ENCODE measurements at regions not wholly inside any gene's neighbourhood (a gene's known extent, or its start where the extent isn't known, plus 50 kb on each side); places are given as distances from the start of the nearest gene placed in this dataset.

DNA sequence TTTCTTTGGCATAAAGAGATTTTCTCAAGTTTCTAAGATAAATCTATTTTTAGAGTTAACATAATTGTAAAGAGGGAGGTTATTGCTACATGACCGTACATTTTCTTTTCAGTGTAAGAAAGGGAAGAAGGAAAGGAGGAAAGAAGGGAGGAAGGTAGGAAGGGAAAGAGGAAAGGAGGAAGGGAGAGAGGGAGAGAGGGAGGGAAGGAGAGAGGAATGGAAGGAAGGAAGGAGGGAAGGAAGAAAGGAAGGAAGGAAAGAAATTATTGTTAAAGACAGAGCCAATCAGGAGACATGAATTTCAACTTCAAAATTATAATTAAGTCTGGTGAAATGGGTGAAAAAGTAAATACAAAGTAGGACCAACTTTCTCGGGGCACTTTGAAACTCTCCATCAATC lies 197.6 kb downstream of the SNCA start:
- H3K27me3 ChIP-seq (replicated peaks in 1 of 4; ENCODE audit: control extremely low read depth in 1 of 4, control insufficient read depth in 3 of 4, insufficient read depth in 4 of 4, low read length in 3 of 4): no peaks in the 10 kb centered on the region
- no peak for TF ChIP-seq EZH2 (IDR thresholded peaks at IDR 0.05; ENCODE audit: borderline replicate concordance, insufficient read depth, low read depth, low read length, poor library complexity, severe bottlenecking)
- TF ChIP-seq, protein P1, sequence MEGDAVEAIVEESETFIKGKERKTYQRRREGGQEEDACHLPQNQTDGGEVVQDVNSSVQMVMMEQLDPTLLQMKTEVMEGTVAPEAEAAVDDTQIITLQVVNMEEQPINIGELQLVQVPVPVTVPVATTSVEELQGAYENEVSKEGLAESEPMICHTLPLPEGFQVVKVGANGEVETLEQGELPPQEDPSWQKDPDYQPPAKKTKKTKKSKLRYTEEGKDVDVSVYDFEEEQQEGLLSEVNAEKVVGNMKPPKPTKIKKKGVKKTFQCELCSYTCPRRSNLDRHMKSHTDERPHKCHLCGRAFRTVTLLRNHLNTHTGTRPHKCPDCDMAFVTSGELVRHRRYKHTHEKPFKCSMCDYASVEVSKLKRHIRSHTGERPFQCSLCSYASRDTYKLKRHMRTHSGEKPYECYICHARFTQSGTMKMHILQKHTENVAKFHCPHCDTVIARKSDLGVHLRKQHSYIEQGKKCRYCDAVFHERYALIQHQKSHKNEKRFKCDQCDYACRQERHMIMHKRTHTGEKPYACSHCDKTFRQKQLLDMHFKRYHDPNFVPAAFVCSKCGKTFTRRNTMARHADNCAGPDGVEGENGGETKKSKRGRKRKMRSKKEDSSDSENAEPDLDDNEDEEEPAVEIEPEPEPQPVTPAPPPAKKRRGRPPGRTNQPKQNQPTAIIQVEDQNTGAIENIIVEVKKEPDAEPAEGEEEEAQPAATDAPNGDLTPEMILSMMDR (IDR thresholded peaks at IDR 0.05): no peak
- no peaks in the 10 kb centered on the region for H3K79me2 ChIP-seq (ENCODE audit: control insufficient read depth, insufficient read depth, low read length)
- no peak overlapping the region for H3K9ac ChIP-seq (ENCODE audit: low read length)
- Mint-ChIP-seq H3K27me3 (no peaks in the 10 kb centered on the region), H3K9me3 (ENCODE audit: insufficient read depth) (no peaks in the 10 kb centered on the region), H3K4me1 (no peaks in the 10 kb centered on the region), H3K27ac (no peak overlapping the region), H3K4me3 (no peak overlapping the region)
- no peak for ATAC-seq (ENCODE audit: low read depth)
- no peaks in the 10 kb centered on the region for H4K20me1 ChIP-seq (ENCODE audit: control insufficient read depth, insufficient read depth, low read length, poor library complexity, severe bottlenecking)
- no peak overlapping the region for H3K27ac ChIP-seq (ENCODE audit: low read length in 2 of 2)
- DNase-seq: no peak
- CTCF ChIA-PET: no interaction called here
- no peak overlapping the region for H2AFZ ChIP-seq (ENCODE audit: insufficient read depth, low read depth, low read length, poor library complexity, severe bottlenecking)
- H3K4me2 ChIP-seq (replicated peaks; ENCODE audit: low read depth, low read length, poor library complexity, severe bottlenecking): no peak overlapping the region
- no peaks in the 10 kb centered on the region for H3K36me3 ChIP-seq (replicated peaks in 1 of 2; ENCODE audit: control extremely low read depth in 1 of 2, control insufficient read depth in 1 of 2, extremely low read depth in 1 of 2, insufficient read depth in 2 of 2, low read length in 1 of 2)
- no peaks in the 10 kb centered on the region for H3K4me1 ChIP-seq (ENCODE audit: control insufficient read depth in 2 of 2, insufficient read depth in 2 of 2, low read length in 2 of 2)
- intact Hi-C loops (cut with micrococcal nuclease): no loop called here
- no peaks in the 10 kb centered on the region for H3K9me3 ChIP-seq (ENCODE audit: control extremely low read depth in 1 of 3, control insufficient read depth in 2 of 3, insufficient read depth in 1 of 3, low read length in 2 of 3)
- POLR2A ChIA-PET: no interaction called here
- no peak overlapping the region for H3K4me3 ChIP-seq (ENCODE audit: control extremely low read depth in 1 of 5, extremely low read depth in 1 of 5, insufficient read depth in 1 of 5, low read depth in 2 of 5, low read length in 4 of 5)
- 100% methylated on average over 1 of the region's 2 CpGs for WGBS (ENCODE audit: insufficient coverage)

DNA sequence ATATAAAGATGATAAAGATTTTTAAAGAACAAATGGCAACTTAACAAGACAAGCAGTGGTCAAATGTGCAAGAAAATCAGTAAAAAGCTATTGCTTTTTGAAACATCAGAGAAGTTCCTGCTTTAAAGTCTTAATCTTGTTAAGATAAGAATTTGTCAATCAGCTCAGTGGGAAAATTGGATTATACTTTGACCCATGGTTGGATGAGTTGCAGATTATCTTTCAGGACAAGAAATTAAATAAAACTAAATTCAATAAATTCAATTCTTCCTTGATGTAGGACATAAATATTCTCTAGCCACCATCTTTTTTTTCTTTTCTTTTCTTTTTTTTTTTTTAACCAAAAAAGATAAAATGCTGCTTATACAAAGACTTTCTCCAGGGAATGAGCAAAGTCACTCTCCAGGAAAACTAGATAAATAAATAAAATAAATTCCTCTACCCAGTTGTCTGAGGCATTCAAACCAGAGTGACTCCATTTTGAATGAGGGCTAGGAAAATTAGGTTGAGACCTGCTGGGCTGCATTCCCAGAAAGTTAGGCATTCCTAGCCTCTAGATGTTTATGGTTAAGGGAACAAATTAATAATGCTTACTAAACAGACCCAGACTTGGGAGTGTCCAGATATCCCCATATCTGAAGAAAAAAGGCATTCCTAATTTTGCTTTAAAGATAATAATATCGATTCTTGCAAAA lies 211.2 kb downstream of the SNCA start:
- Histone ChIP-seq H3K9me3 (ENCODE audit: control extremely low read depth in 1 of 3, control insufficient read depth in 2 of 3, insufficient read depth in 1 of 3, low read length in 2 of 3) (no peaks in the 10 kb centered on the region), H3K36me3 (replicated peaks in 1 of 2; ENCODE audit: control extremely low read depth in 1 of 2, control insufficient read depth in 1 of 2, extremely low read depth in 1 of 2, insufficient read depth in 2 of 2, low read length in 1 of 2) (no peaks in the 10 kb centered on the region), H3K4me1 (ENCODE audit: control insufficient read depth in 2 of 2, insufficient read depth in 2 of 2, low read length in 2 of 2) (no peaks in the 10 kb centered on the region), H3K27ac (ENCODE audit: low read length in 2 of 2) (no peak overlapping the region), H3K79me2 (ENCODE audit: control insufficient read depth, insufficient read depth, low read length) (no peaks in the 10 kb centered on the region), H3K27me3 (replicated peaks in 1 of 4; ENCODE audit: control extremely low read depth in 1 of 4, control insufficient read depth in 3 of 4, insufficient read depth in 4 of 4, low read length in 3 of 4) (peaks cover 0 to 3% (median 0%) of the 10 kb centered on the region in 4 experiments), H3K4me3 (ENCODE audit: control extremely low read depth in 1 of 5, extremely low read depth in 1 of 5, insufficient read depth in 1 of 5, low read depth in 2 of 5, low read length in 4 of 5) (no peak overlapping the region), H3K9ac (ENCODE audit: low read length) (no peak overlapping the region), H2AFZ (ENCODE audit: insufficient read depth, low read depth, low read length, poor library complexity, severe bottlenecking) (no peak overlapping the region), H4K20me1 (ENCODE audit: control insufficient read depth, insufficient read depth, low read length, poor library complexity, severe bottlenecking) (no peaks in the 10 kb centered on the region), H3K4me2 (replicated peaks; ENCODE audit: low read depth, low read length, poor library complexity, severe bottlenecking) (no peak overlapping the region)
- H3K4me1 Mint-ChIP-seq: no peaks in the 10 kb centered on the region
- no peaks in the 10 kb centered on the region for H3K9me3 Mint-ChIP-seq (ENCODE audit: insufficient read depth)
- POLR2A ChIA-PET: no interaction called here
- CTCF ChIA-PET: no interaction called here
- TF ChIP-seq, protein P1 (IDR thresholded peaks at IDR 0.05): no peak
- TF ChIP-seq EZH2 (IDR thresholded peaks at IDR 0.05; ENCODE audit: borderline replicate concordance, insufficient read depth, low read depth, low read length, poor library complexity, severe bottlenecking): no peak
- H3K27ac Mint-ChIP-seq: no peak overlapping the region
- DNase-seq (no peak), ATAC-seq (ENCODE audit: low read depth) (no peak)
- H3K4me3 Mint-ChIP-seq: no peak overlapping the region
- no CpG with 5 or more reads among the region's 1 CpG for WGBS (ENCODE audit: insufficient coverage)
- intact Hi-C loops (cut with micrococcal nuclease): no loop called here
- H3K27me3 Mint-ChIP-seq: peaks cover 13% of the 10 kb centered on the region
